Stimulated activated CD4-positive, alpha-beta T cell treated with anti-CD3 and anti-CD28 coated beads, Interleukin-1b, Interleukin-23, amount 100 ng/mL, for 4 hours (primary cell): ENCODE measurements at regions not wholly inside any gene's neighbourhood (a gene's known extent, or its start where the extent isn't known, plus 50 kb on each side); places are given as distances from the start of the nearest gene placed in this dataset.
"Not testable (repeated sequence)": the region's sequence is repeated elsewhere in the genome, so short reads cannot be mapped to it uniquely, and the experiment has no call there.

Source experiments
- DNase-seq, 2 donors: peaks; one replicate each; pipeline ENCODE4 v3.0.0-alpha.2; 2020; ENCODE audit warnings: low read depth in 2 of 2

GRCh38 chr18:1043039-1043438 is 138.4 kb downstream of the ADCYAP1 start:
- not testable (repeated sequence) for DNase-seq

GRCh38 chr18:1045658-1046057 is 141.0 kb downstream of the ADCYAP1 start:
- no peak for DNase-seq

GRCh38 chr18:1047406-1047805 is 142.7 kb downstream of the ADCYAP1 start:
- no peak for DNase-seq

- DNase-seq: no peak
Measured at GRCh38 chr18:1048032-1048431, 143.4 kb downstream of the ADCYAP1 start.

GRCh38 chr18:1049173-1049572 is 144.5 kb downstream of the ADCYAP1 start:
- no peak for DNase-seq

GRCh38 chr18:1050012-1050657 is 145.5 kb downstream of the ADCYAP1 start:
- DNase-seq: no peak

- DNase-seq: no peak
Measured at GRCh38 chr18:1052301-1052700, 147.6 kb downstream of the ADCYAP1 start.

- no peak for DNase-seq
Measured at GRCh38 chr18:1053331-1054315, 149.0 kb downstream of the ADCYAP1 start.

- no peak for DNase-seq
Measured at GRCh38 chr18:1056404-1056803, 151.7 kb downstream of the ADCYAP1 start.

- DNase-seq: no peak
Measured at GRCh38 chr18:1057367-1057766, 152.7 kb downstream of the ADCYAP1 start.

GRCh38 chr18:1062588-1062987 is 157.9 kb downstream of the ADCYAP1 start:
- DNase-seq: no peak

GRCh38 chr18:1075322-1075721 is 170.7 kb downstream of the ADCYAP1 start:
- DNase-seq: no peak

GRCh38 chr18:1075876-1076275 is 171.2 kb downstream of the ADCYAP1 start:
- no peak for DNase-seq

- no peak for DNase-seq
Measured at GRCh38 chr18:1078301-1078700, 173.6 kb downstream of the ADCYAP1 start.

GRCh38 chr18:1083675-1084074 is 179.0 kb downstream of the ADCYAP1 start:
- not testable (repeated sequence) for DNase-seq

GRCh38 chr18:1090758-1091157 is 186.1 kb downstream of the ADCYAP1 start:
- DNase-seq: no peak

- DNase-seq: no peak
Measured at GRCh38 chr18:1092228-1092627, 187.6 kb downstream of the ADCYAP1 start.

GRCh38 chr18:1094409-1094808 is 189.7 kb downstream of the ADCYAP1 start:
- no peak for DNase-seq

GRCh38 chr18:1097991-1098735 is 193.5 kb downstream of the ADCYAP1 start:
- DNase-seq: not testable (repeated sequence)

- DNase-seq: no peak
Measured at GRCh38 chr18:1102848-1103247, 198.2 kb downstream of the ADCYAP1 start.

GRCh38 chr18:1103537-1103936 is 198.9 kb downstream of the ADCYAP1 start:
- DNase-seq: no peak

- no peak for DNase-seq
Measured at GRCh38 chr18:1104181-1104881, 199.7 kb downstream of the ADCYAP1 start.
